Stomach (tissue), 8 donors: ENCODE measurements at regions not wholly inside any gene's neighbourhood (a gene's known extent, or its start where the extent isn't known, plus 50 kb on each side); places are given as distances from the start of the nearest gene placed in this dataset.

Source experiments
- DNase-seq, 2 donors: peaks; one replicate each; pipeline versions ENCODE4 v3.0.0 to v3.0.0-alpha.2; 2013 to 2019
- H3K27ac ChIP-seq, 5 donors: fragments of 200-600 bp in 4 of 5; sonication (generic) in 4 of 5; one replicate each; pipeline ENCODE4 v1.5.1; 2013 to 2019; ENCODE audit warnings: mild to moderate bottlenecking in 1 of 5, moderate library complexity in 1 of 5
- H3K27me3 ChIP-seq, 3 donors: fragments of 200-600 bp; sonication (generic); one replicate each; pipeline ENCODE4 v1.5.1; 2017 to 2019; ENCODE audit warnings: mixed run types in 1 of 3
- H3K36me3 ChIP-seq, 4 donors: fragments of 200-600 bp; sonication (generic); 1 replicate in 3 of 4; 2 replicates in 1 of 4; pipeline ENCODE4 v1.5.1; 2016 to 2019
- H3K4me1 ChIP-seq, 4 donors: fragments of 200-600 bp; sonication (generic); one replicate each; pipeline ENCODE4 v1.5.1; 2016 to 2019
- H3K4me3 ChIP-seq, 4 donors: fragments of 200-600 bp; sonication (generic) in 3 of 4; one replicate each; pipeline ENCODE4 v1.5.1; 2016 to 2019; ENCODE audit warnings: mild to moderate bottlenecking in 1 of 4
- H3K9me3 ChIP-seq, 4 donors: fragments of 200-600 bp; sonication (generic); one replicate each; pipeline ENCODE4 v1.5.1; 2016 to 2019
- EP300 ChIP-seq: sonication (generic); formaldehyde crosslinking; IDR thresholded peaks from one replicate; pipeline ENCODE4 v1.6.1; 2017; ENCODE audit warnings: antibody characterized with exemption
- POLR2A ChIP-seq, 4 donors: fragments of 450-650 bp; IDR thresholded peaks; one replicate each; pipeline ENCODE4 v1.6.1; 2016; ENCODE audit warnings: antibody characterized with exemption in 4 of 4, control low read depth in 2 of 4, mild to moderate bottlenecking in 1 of 4, moderate library complexity in 1 of 4
- POLR2AphosphoS5 ChIP-seq, 3 donors: sonication (generic); formaldehyde crosslinking; IDR thresholded peaks; one replicate each; pipeline ENCODE4 v1.6.1; 2016; ENCODE audit warnings: antibody characterized with exemption in 3 of 3
- WGBS, 5 donors: extraction: QIAGEN DNeasy Blood & Tissue Kit in 3 of 5; methylation state at CpG; one replicate each; pipeline versions ENCODE4 v1.1.5 to v1.1.7; 2013 to 2018; 5-methylcytosine and 5-hydroxymethylcytosine counted together
- intact Hi-C: fragments of 100-400 bp; cut with DNase I; formaldehyde crosslinking; loops from one replicate; pipeline ENCODE4 v1.15.1; 2023; ENCODE audit warnings: low total_unique reads
- TF ChIP-seq, protein P1 (sequence below), 7 experiments: fragments of 450-650 bp in 4 of 7; fragments of 200-600 bp in 3 of 7; sonication (generic) in 3 of 7; IDR thresholded peaks; one replicate each; pipeline ENCODE4 v1.5.1; 2016 to 2019; ENCODE audit warnings: antibody characterized with exemption in 7 of 7, control low read depth in 2 of 7, mild to moderate bottlenecking in 1 of 7
- donor health status: healthy with polysubstance abuse.
- donor health status: Bipolar disorder and iron deficiency.
- donor health status: healthy.

DNA sequence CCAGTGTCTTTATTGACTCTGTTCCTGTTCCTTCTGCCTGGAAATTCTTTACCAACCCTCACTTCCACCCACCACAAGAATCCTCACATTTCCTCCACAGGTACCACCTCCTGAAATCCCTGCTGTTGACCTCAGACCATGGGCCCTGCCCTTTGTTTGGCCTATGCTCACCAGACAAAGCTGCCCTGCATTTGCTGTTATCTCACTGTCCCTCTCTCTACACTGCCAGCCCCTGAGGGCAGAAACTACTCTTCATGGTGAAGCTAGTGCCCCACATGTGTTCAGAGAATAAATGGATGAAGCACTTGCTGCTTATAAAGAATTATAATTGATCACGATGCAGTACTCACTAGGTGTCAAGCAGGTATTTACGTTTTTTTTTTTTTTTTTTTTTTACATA is 608.4 kb downstream of the TSN start:
- Histone ChIP-seq H3K27me3 (no peaks in the 10 kb centered on the region), H3K4me3 (no peak overlapping the region), H3K9me3 (no peaks in the 10 kb centered on the region), H3K36me3 (no peaks in the 10 kb centered on the region), H3K4me1 (no peaks in the 10 kb centered on the region), H3K27ac (no peak overlapping the region)
- TF ChIP-seq POLR2A (IDR thresholded peaks at IDR 0.05) (no peak), EP300 (no peak), POLR2AphosphoS5 (IDR thresholded peaks at IDR 0.05) (no peak)
- TF ChIP-seq, protein P1, sequence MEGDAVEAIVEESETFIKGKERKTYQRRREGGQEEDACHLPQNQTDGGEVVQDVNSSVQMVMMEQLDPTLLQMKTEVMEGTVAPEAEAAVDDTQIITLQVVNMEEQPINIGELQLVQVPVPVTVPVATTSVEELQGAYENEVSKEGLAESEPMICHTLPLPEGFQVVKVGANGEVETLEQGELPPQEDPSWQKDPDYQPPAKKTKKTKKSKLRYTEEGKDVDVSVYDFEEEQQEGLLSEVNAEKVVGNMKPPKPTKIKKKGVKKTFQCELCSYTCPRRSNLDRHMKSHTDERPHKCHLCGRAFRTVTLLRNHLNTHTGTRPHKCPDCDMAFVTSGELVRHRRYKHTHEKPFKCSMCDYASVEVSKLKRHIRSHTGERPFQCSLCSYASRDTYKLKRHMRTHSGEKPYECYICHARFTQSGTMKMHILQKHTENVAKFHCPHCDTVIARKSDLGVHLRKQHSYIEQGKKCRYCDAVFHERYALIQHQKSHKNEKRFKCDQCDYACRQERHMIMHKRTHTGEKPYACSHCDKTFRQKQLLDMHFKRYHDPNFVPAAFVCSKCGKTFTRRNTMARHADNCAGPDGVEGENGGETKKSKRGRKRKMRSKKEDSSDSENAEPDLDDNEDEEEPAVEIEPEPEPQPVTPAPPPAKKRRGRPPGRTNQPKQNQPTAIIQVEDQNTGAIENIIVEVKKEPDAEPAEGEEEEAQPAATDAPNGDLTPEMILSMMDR (IDR thresholded peaks at IDR 0.05), result no peak
- intact Hi-C loops, result no loop called here
- no peak for DNase-seq
- 70 to 83% (median 78%) methylated on average over 2 of the region's 2 CpGs for WGBS, 5 donors

DNA sequence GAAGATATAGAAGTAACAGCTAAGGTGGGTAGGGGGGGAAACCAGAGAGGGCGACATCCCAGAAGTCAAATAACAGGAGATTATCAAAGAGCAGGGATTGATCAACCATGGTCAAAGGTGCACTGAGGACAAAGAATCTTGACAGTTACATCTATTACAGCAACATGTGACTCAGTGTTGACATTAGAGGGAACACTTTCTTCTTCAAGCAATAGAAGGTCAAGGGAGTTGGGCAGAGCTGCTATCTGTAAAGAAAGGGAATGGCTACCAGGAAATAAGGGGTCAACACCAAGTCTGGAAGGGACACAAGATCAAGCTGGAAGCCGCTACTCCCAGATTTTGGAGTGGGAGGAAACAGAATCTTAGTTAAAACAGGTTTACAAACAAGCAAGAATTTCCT is 611.0 kb downstream of the TSN start:
- TF ChIP-seq EP300 (no peak), POLR2AphosphoS5 (IDR thresholded peaks at IDR 0.05) (no peak), POLR2A (IDR thresholded peaks at IDR 0.05) (no peak)
- TF ChIP-seq, protein P1 (IDR thresholded peaks at IDR 0.05), result no peak
- no peaks in the 10 kb centered on the region for H3K27me3 ChIP-seq
- intact Hi-C loops, result no loop called here

DNA sequence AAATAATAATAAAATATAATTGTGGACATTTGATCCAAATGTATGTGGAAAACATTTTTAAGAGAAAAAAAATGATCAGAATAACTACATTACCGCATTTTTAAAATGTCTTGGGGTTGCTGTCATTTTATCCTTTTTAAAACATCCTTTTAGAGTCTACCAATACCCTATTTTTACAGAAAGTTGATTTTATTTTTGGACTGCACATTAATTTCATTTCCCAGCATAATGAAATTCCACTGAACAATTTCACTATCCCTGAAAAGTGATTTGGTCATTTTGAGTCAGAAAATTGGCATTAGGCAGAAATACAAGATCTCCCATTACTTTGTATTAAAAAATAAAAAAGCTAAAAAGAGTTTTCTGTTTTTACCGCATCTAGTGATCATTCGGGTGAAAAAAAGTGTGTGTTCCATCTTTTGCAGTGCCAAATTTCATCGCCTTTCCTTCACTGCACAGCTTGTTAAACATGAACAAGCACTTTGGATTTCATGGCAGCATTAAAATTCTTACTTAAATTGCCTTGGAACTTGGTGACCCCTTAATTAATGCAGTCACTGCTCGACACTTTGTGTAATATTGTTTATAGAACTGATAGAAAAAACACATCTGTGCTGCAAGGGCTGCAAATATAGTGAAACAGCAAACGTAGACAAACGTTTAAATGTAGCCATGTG is 611.7 kb downstream of the TSN start:
- H3K36me3 ChIP-seq, result no peaks in the 10 kb centered on the region
- no peaks in the 10 kb centered on the region for H3K4me1 ChIP-seq
- TF ChIP-seq, protein P1 (IDR thresholded peaks at IDR 0.05), result no peak
- TF ChIP-seq POLR2AphosphoS5 (IDR thresholded peaks at IDR 0.05) (no peak), EP300 (no peak), POLR2A (IDR thresholded peaks at IDR 0.05) (no peak)
- no peak overlapping the region for H3K27ac ChIP-seq
- no peaks in the 10 kb centered on the region for H3K9me3 ChIP-seq
- intact Hi-C loops, result no loop called here
- DNase-seq, result peak in 1 of 2 donors; percentile 8
- 48 to 72% (median 61%) methylated on average over 7 of the region's 7 CpGs for WGBS, 5 donors
- H3K4me3 ChIP-seq, result no peak overlapping the region
- no peaks in the 10 kb centered on the region for H3K27me3 ChIP-seq

More for the DNA sequence above, 611.0 kb downstream of the TSN start:
- Histone ChIP-seq H3K4me1 (no peaks in the 10 kb centered on the region), H3K36me3 (no peaks in the 10 kb centered on the region), H3K9me3 (no peaks in the 10 kb centered on the region), H3K27ac (no peak overlapping the region), H3K4me3 (no peak overlapping the region)
- no peak for DNase-seq
- WGBS, 5 donors, result 35 to 48% (median 44%) methylated on average over 2 of the region's 2 CpGs

DNA sequence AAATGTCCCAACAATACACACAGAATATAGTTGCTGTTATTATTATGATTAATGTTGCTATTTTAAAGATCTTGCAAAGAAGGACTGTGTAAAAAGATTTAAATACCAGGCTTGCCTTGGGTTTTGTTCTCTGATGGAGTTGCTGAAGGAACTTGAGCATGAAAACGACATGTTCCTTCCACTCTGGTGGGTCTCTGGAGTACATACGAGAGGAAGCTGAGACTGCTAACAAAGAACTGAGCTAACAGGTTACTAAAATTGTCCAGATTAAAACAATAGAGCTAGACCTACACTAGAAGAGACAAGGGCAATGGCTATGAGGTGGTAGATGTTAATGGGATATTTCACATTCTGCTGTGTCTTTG is 612.2 kb downstream of the TSN start:
- intact Hi-C loops, result no loop called here
- Histone ChIP-seq H3K4me1 (no peaks in the 10 kb centered on the region), H3K36me3 (no peaks in the 10 kb centered on the region), H3K27me3 (no peaks in the 10 kb centered on the region), H3K27ac (no peak overlapping the region), H3K4me3 (no peak overlapping the region), H3K9me3 (no peaks in the 10 kb centered on the region)
- WGBS, 5 donors, result 49 to 71% (median 59%) methylated on average over 2 of the region's 2 CpGs
- DNase-seq, result no peak
- no peak for TF ChIP-seq POLR2A (IDR thresholded peaks at IDR 0.05)
- TF ChIP-seq, protein P1 (IDR thresholded peaks at IDR 0.05), result no peak
- no peak for TF ChIP-seq POLR2AphosphoS5 (IDR thresholded peaks at IDR 0.05)
- no peak for TF ChIP-seq EP300
